Gastroesophageal sphincter (tissue), 3 donors: ENCODE measurements at regions not wholly inside any gene's neighbourhood (a gene's known extent, or its start where the extent isn't known, plus 50 kb on each side); places are given as distances from the start of the nearest gene placed in this dataset.

Experiments
- CTCF ChIP-seq, 4 experiments: fragments of 200-600 bp in 2 of 4; fragments of 450-650 bp in 2 of 4; sonication (generic) in 1 of 4; IDR thresholded peaks; one replicate each; pipeline ENCODE4 v1.5.1; 2017 to 2019; ENCODE audit warnings: antibody characterized with exemption in 4 of 4, mild to moderate bottlenecking in 2 of 4, moderate library complexity in 2 of 4
- POLR2A ChIP-seq, 2 donors: fragments of 450-650 bp; IDR thresholded peaks; one replicate each; pipeline ENCODE4 v1.6.1; 2017; ENCODE audit warnings: antibody characterized with exemption in 2 of 2, mild to moderate bottlenecking in 2 of 2, moderate library complexity in 1 of 2
- POLR2AphosphoS5 ChIP-seq: sonication (generic); formaldehyde crosslinking; IDR thresholded peaks from one replicate; pipeline ENCODE4 v1.6.1; 2017; ENCODE audit warnings: antibody characterized with exemption

GRCh38 chr11:97722721-97723120, 1298.0 kb upstream of the CNTN5 start:
- no peak for TF ChIP-seq POLR2AphosphoS5
- no peak for TF ChIP-seq POLR2A (IDR thresholded peaks at IDR 0.05)
- no peak for TF ChIP-seq CTCF (IDR thresholded peaks at IDR 0.05)
